ENCODE measurements at regions not wholly inside any gene's neighbourhood (a gene's known extent, or its start where the extent isn't known, plus 50 kb on each side); places are given as distances from the start of the nearest gene placed in this dataset.

GRCh38 chr13:62407871-62408270 is 992.2 kb upstream of the PCDH20 start:
- TF ChIP-seq SUZ12 (IDR thresholded peaks at IDR 0.05) (no peak), TARDBP (IDR thresholded peaks at IDR 0.05) (no peak), FOXK2 (IDR thresholded peaks at IDR 0.05) (no peak), FOXM1 (IDR thresholded peaks at IDR 0.05; ENCODE audit: borderline replicate concordance) (no peak), BHLHE40 (IDR thresholded peaks at IDR 0.05; ENCODE audit: borderline replicate concordance) (no peak), HDGF (IDR thresholded peaks at IDR 0.05; ENCODE audit: borderline replicate concordance) (no peak), LEF1 (IDR thresholded peaks at IDR 0.05; ENCODE audit: borderline replicate concordance) (no peak), PKNOX1 (IDR thresholded peaks at IDR 0.05) (no peak), ARNT (IDR thresholded peaks at IDR 0.05) (no peak), L3MBTL2 (conservative IDR thresholded peaks at IDR 0.05) (no peak), FOXA1 (IDR thresholded peaks at IDR 0.05) (no peak)

Data from HEK293T (cell line).